ENCODE measurements at regions not wholly inside any gene's neighbourhood (a gene's known extent, or its start where the extent isn't known, plus 50 kb on each side); places are given as distances from the start of the nearest gene placed in this dataset.

DNA sequence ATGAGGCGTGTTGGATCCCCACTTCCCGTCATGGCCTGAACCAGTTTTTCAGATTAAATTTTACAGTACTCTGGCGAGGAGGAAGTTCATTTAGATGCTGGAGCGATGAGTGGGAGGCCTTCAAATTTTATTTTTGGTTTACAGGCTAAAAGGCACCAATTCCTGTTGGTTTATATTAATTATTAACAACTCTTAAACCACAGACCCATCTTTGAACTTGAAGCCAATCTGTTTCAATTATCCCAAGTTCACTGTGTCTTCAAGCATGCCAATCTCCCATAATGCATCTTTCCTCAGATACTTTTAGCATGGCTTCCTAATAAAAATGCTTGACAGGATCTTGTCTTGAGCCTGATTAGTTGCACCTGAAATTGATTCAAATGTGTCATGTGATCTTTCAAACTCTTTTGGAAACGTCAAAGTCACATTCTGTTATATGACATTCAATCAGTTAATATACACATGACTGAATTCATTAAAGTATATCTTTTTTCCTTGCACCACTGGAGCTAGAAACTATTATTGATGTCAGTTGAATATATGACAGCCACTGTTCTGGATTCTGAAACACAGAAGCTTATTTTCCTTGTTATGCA is 641.7 kb upstream of the TMEM132C start:
- no peak for ATAC-seq

More for the DNA sequence above, 641.7 kb upstream of the TMEM132C start:
- Histone ChIP-seq H3K27ac (ENCODE audit: control insufficient read depth, insufficient read depth) (no peak overlapping the region), H2AFZ (ENCODE audit: control insufficient read depth, low read depth, low read length) (no peak overlapping the region), H3K27me3 (replicated peaks in 1 of 2; ENCODE audit: control insufficient read depth in 2 of 2, insufficient read depth in 2 of 2, low read length in 1 of 2) (no peaks in the 10 kb centered on the region), H4K20me1 (ENCODE audit: control insufficient read depth, insufficient read depth) (no peaks in the 10 kb centered on the region), H3K9me3 (replicated peaks; ENCODE audit: control insufficient read depth, insufficient read depth, low read length) (no peaks in the 10 kb centered on the region; the same call in 2 of the 3 replicates), H3K4me2 (ENCODE audit: control insufficient read depth, insufficient read depth) (no peak overlapping the region), H3K36me3 (ENCODE audit: control insufficient read depth in 2 of 2, insufficient read depth in 2 of 2, low read length in 1 of 2) (no peaks in the 10 kb centered on the region), H3K79me2 (ENCODE audit: control insufficient read depth, insufficient read depth, low read length) (no peaks in the 10 kb centered on the region), H3K4me3 (no peak overlapping the region), H3K9ac (ENCODE audit: control insufficient read depth, insufficient read depth, low read length) (no peak overlapping the region), H3K4me1 (ENCODE audit: control insufficient read depth, insufficient read depth, low read length) (no peaks in the 10 kb centered on the region)
- in situ Hi-C loops (cut with MboI) (no loop called here), intact Hi-C loops (cut with micrococcal nuclease; ENCODE audit: unreplicated experiment) (no loop called here)
- FAIRE-seq (no peak), DNase-seq (ENCODE audit: low read depth, low spot score) (no peak)
- TF ChIP-seq RAD21 (IDR thresholded peaks at IDR 0.05; ENCODE audit: insufficient read depth, low read depth, low read length) = no peak
- TF ChIP-seq MXI1 (IDR thresholded peaks at IDR 0.05; ENCODE audit: low read depth, low read length) = no peak
- no peak for TF ChIP-seq PAX8 (IDR thresholded peaks at IDR 0.05)
- no peak for TF ChIP-seq MTA3 (IDR thresholded peaks at IDR 0.05; ENCODE audit: borderline replicate concordance, low read length)
- TF ChIP-seq SUPT20H (IDR thresholded peaks at IDR 0.05; ENCODE audit: borderline replicate concordance, control insufficient read depth, low read depth, low read length) = no peak
- no peak for TF ChIP-seq CEBPB (IDR thresholded peaks at IDR 0.05; ENCODE audit: borderline replicate concordance in 1 of 2, low read depth in 2 of 2, low read length in 2 of 2)
- no peak for TF ChIP-seq ATF2 (IDR thresholded peaks at IDR 0.05; ENCODE audit: low read length)
- TF ChIP-seq JUND (IDR thresholded peaks at IDR 0.05; ENCODE audit: low read depth, low read length) = no peak
- TF ChIP-seq HDGF (IDR thresholded peaks at IDR 0.05) = no peak
- TF ChIP-seq, protein P1, sequence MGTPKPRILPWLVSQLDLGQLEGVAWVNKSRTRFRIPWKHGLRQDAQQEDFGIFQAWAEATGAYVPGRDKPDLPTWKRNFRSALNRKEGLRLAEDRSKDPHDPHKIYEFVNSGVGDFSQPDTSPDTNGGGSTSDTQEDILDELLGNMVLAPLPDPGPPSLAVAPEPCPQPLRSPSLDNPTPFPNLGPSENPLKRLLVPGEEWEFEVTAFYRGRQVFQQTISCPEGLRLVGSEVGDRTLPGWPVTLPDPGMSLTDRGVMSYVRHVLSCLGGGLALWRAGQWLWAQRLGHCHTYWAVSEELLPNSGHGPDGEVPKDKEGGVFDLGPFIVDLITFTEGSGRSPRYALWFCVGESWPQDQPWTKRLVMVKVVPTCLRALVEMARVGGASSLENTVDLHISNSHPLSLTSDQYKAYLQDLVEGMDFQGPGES (IDR thresholded peaks at IDR 0.05) = no peak
- TF ChIP-seq SREBF1 (IDR thresholded peaks at IDR 0.05; ENCODE audit: low read length) = no peak
- TF ChIP-seq SMAD1 (IDR thresholded peaks at IDR 0.05; ENCODE audit: low read depth, partially characterized antibody) = no peak
- no peak for TF ChIP-seq SRF (IDR thresholded peaks at IDR 0.05; ENCODE audit: low read depth in 2 of 2, low read length in 2 of 2)
- no peak for TF ChIP-seq POLR2A (IDR thresholded peaks at IDR 0.05; ENCODE audit: low read depth, low read length)
- no peak for TF ChIP-seq IRF4 (IDR thresholded peaks at IDR 0.05; ENCODE audit: low read depth, low read length)
- TF ChIP-seq GABPA (IDR thresholded peaks at IDR 0.05; ENCODE audit: low read depth) = no peak
- TF ChIP-seq HDAC6 (IDR thresholded peaks at IDR 0.05; ENCODE audit: unreplicated experiment) = no peak
- ChIA-PET SMC1A (ENCODE audit: uncharacterized antibody, unreplicated experiment) (interaction anchor here (0.7 kb wide), 1 partner anchor 10 kb away, joined by 4 read pairs; no protein-coding TSS in a partner anchor), CTCF (no interaction called here), POLR2A (no interaction called here), RAD21 (ENCODE audit: unreplicated experiment) (no interaction called here)
- BruUV-seq (replicated peaks) = no TSS peak
- 22% methylated on average over 5 of the region's 5 CpGs for WGBS (ENCODE audit: insufficient coverage, insufficient replicate concordance, low lambda C conversion rate, missing lambda C conversion rate)
